ENCODE measurements at regions not wholly inside any gene's neighbourhood (a gene's known extent, or its start where the extent isn't known, plus 50 kb on each side); places are given as distances from the start of the nearest gene placed in this dataset.
"Not testable (repeated sequence)": the region's sequence is repeated elsewhere in the genome, so short reads cannot be mapped to it uniquely, and the experiment has no call there.

GRCh38 chr2:131689066-131689465 lies 161.4 kb downstream of the CCDC74A start:
- not testable (repeated sequence) for TF ChIP-seq CTCF (IDR thresholded peaks at IDR 0.05 in 4 of 5, conservative IDR thresholded peaks at IDR 0.05 in 1 of 5); POLR2A (IDR thresholded peaks at IDR 0.05)
